ENCODE measurements at regions not wholly inside any gene's neighbourhood (a gene's known extent, or its start where the extent isn't known, plus 50 kb on each side); places are given as distances from the start of the nearest gene placed in this dataset.

- TF ChIP-seq USF2 (IDR thresholded peaks at IDR 0.05; ENCODE audit: low read length) (no peak), BRCA1 (IDR thresholded peaks at IDR 0.05; ENCODE audit: low read depth, low read length) (no peak)
Measured at GRCh38 chr3:170670504-170670903, 84.6 kb upstream of the SLC7A14 start.
